Lower lobe of right lung (tissue), 2 donors: ENCODE measurements at regions not wholly inside any gene's neighbourhood (a gene's known extent, or its start where the extent isn't known, plus 50 kb on each side); places are given as distances from the start of the nearest gene placed in this dataset.

Experiments
- ATAC-seq, 2 donors: fragments of 200-7000 bp; cut with Tn5 transposase; one replicate each; pipeline ENCODE4 v1.9.1; 2020 to 2022; ENCODE audit warnings: mild to moderate bottlenecking in 2 of 2, moderate library complexity in 2 of 2
- DNase-seq: peaks from one replicate; pipeline ENCODE4 v3.0.0-alpha.2; 2020
- H3K27ac ChIP-seq: fragments of 200-600 bp; one replicate; pipeline ENCODE4 v1.8.0; 2022
- H3K27me3 ChIP-seq: fragments of 200-600 bp; one replicate; pipeline ENCODE4 v1.8.0; 2022; ENCODE audit warnings: low read depth
- H3K36me3 ChIP-seq: fragments of 200-600 bp; one replicate; pipeline ENCODE4 v1.8.0; 2022; ENCODE audit warnings: mild to moderate bottlenecking
- H3K4me1 ChIP-seq: fragments of 200-600 bp; one replicate; pipeline ENCODE4 v1.8.0; 2022
- H3K4me3 ChIP-seq: fragments of 200-600 bp; one replicate; pipeline ENCODE4 v1.8.0; 2022; ENCODE audit warnings: mild to moderate bottlenecking
- H3K9me3 ChIP-seq: fragments of 200-600 bp; one replicate; pipeline ENCODE4 v1.8.0; 2022
- intact Hi-C: fragments of 100-400 bp; cut with DNase I; formaldehyde crosslinking; loops from one replicate; pipeline ENCODE4 v1.11.0; 2022
- TF ChIP-seq, protein P1 (sequence below): fragments of 200-600 bp; IDR thresholded peaks from one replicate; pipeline ENCODE4 v1.8.0; 2022; ENCODE audit warnings: antibody characterized with exemption, mild to moderate bottlenecking
- donor health status: DM: no; HTN: yes; CAD: no; lungs with severe emphysema.

DNA sequence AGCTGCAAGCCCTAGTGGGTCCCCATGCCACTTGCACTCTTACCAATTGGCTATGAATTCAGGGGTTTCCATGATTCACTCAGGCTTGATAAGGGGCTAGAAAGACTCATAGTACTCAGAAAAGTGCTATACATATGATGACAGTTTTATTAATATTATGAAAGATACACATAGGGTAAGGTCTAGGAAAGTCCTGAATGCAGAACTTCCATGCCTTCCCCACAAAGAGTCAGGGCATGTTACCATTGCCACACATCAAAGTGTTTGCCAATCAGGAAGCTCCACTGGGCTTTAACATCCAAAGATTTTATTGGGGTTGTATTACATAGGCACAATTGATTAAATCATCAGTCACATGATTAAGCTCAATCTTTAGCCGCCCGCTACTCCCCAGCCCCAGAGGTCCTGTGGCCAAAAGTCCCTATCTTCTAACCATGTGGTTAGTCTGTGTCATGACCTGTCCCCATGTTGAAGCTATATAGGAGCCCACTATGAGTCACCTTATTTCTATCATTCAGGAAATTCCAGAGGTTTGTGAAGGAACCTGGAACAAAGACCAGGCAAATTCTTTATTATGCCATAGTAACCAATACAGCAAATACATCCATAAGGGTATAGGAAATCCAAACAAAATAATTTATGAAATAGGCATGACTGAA lies 635.6 kb downstream of the STPG2 start:
- intact Hi-C loops = loop anchor here (5.0 kb wide), 1 partner anchor 310 kb away; no protein-coding TSS in a partner anchor
- peaks cover 5% of the 10 kb centered on the region for H3K9me3 ChIP-seq
- no peak for DNase-seq

More for the DNA sequence above, 635.6 kb downstream of the STPG2 start:
- Histone ChIP-seq H3K4me1 (no peaks in the 10 kb centered on the region), H3K27me3 (no peaks in the 10 kb centered on the region), H3K4me3 (no peak overlapping the region), H3K36me3 (no peaks in the 10 kb centered on the region), H3K27ac (no peak overlapping the region)
- no peak for ATAC-seq
- TF ChIP-seq, protein P1, sequence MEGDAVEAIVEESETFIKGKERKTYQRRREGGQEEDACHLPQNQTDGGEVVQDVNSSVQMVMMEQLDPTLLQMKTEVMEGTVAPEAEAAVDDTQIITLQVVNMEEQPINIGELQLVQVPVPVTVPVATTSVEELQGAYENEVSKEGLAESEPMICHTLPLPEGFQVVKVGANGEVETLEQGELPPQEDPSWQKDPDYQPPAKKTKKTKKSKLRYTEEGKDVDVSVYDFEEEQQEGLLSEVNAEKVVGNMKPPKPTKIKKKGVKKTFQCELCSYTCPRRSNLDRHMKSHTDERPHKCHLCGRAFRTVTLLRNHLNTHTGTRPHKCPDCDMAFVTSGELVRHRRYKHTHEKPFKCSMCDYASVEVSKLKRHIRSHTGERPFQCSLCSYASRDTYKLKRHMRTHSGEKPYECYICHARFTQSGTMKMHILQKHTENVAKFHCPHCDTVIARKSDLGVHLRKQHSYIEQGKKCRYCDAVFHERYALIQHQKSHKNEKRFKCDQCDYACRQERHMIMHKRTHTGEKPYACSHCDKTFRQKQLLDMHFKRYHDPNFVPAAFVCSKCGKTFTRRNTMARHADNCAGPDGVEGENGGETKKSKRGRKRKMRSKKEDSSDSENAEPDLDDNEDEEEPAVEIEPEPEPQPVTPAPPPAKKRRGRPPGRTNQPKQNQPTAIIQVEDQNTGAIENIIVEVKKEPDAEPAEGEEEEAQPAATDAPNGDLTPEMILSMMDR = no peak
